Kidney (tissue), 13 donors: ENCODE measurements at regions not wholly inside any gene's neighbourhood (a gene's known extent, or its start where the extent isn't known, plus 50 kb on each side); places are given as distances from the start of the nearest gene placed in this dataset.

ENCODE experiments used
- DNase-seq, 5 donors: peaks; one replicate each; pipeline ENCODE4 v3.0.0-alpha.2; 2013 to 2020
- FAIRE-seq: peaks from 2 replicates; lab custom pipeline; 2012; peaks lifted over from hg19 to GRCh38; lab: Jason Lieb, UNC
- H3K27ac ChIP-seq, 2 donors: one replicate each; pipeline ENCODE4 v1.7.0; 2013; ENCODE audit warnings: low read depth in 2 of 2, low read length in 2 of 2, inconsistent platforms in 1 of 2
- H3K27me3 ChIP-seq: one replicate; pipeline ENCODE4 v1.7.1; 2013; ENCODE audit warnings: low read length, inconsistent platforms; ENCODE audit not compliant: control insufficient read depth, insufficient read depth
- H3K36me3 ChIP-seq, 3 donors: one replicate each; pipeline versions ENCODE4 v1.7.0 to v1.7.1; 2013; ENCODE audit warnings: low read length in 3 of 3, control low read depth in 1 of 3, inconsistent platforms in 1 of 3; ENCODE audit not compliant: insufficient read depth in 3 of 3, control insufficient read depth in 2 of 3
- H3K4me1 ChIP-seq, 3 donors: one replicate each; pipeline versions ENCODE4 v1.7.0 to v1.7.1; 2013; ENCODE audit warnings: low read length in 3 of 3, inconsistent platforms in 1 of 3, low read depth in 1 of 3; ENCODE audit not compliant: control insufficient read depth in 2 of 3, insufficient read depth in 2 of 3
- H3K4me3 ChIP-seq, 3 donors: one replicate each; pipeline versions ENCODE4 v1.7.0 to v1.8.1; 2013; ENCODE audit warnings: low read length in 3 of 3, control low read depth in 1 of 3, inconsistent platforms in 1 of 3
- H3K9ac ChIP-seq, 3 donors: one replicate each; pipeline versions ENCODE4 v1.7.0 to v1.7.1; 2013; ENCODE audit warnings: low read length in 3 of 3, control low read depth in 1 of 3, inconsistent platforms in 1 of 3
- H3K9me3 ChIP-seq, 3 donors: one replicate each; pipeline versions ENCODE4 v1.7.0 to v1.7.1; 2013; ENCODE audit warnings: low read length in 3 of 3, control low read depth in 1 of 3, inconsistent platforms in 1 of 3; ENCODE audit not compliant: control insufficient read depth in 2 of 3, insufficient read depth in 1 of 3
- CTCF ChIP-seq: IDR thresholded peaks from 3 replicates; pipeline ENCODE4 v1.5.1; 2012; ENCODE audit warnings: mild to moderate bottlenecking, moderate library complexity, borderline replicate concordance; ENCODE audit not compliant: insufficient read depth; ENCODE audit errors: extremely low read depth
- intact Hi-C: fragments of 100-400 bp; cut with DNase I; formaldehyde crosslinking; loops from one replicate; pipeline ENCODE4 v1.11.1; 2022
- donor health status: control.
- donor health status: control.
- donor health status: control.
- donor health status: control.
- donor health status: control.
- donor health status: DM: yes; HTN: yes; CAD: no.
- donor health status: Normal renal cell carcinoma (clear cell type).

DNA sequence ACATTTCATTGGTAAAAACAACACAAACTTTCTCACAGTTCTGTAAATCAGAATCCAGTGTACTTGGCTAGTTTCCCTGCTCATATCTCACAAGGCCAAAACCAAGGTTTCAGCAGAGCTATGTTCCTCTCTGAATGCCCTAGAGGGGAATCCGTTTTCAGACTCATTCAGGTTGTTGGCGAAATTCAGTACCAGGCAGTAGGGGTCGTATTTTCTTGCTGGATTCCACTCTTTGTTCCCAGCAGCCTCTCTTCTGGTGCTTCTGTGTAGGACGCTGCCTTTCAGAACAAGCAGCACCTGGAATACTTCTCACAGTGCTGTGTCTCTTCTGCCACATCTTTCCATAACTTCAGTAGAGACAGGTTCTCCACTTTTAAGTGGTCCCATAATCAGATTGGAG, 351.9 kb downstream of the PCDH18 start:
- DNase-seq = no peak
- Histone ChIP-seq H3K4me1 (no peaks in the 10 kb centered on the region), H3K27ac (no peak overlapping the region), H3K9me3 (no peaks in the 10 kb centered on the region), H3K27me3 (no peaks in the 10 kb centered on the region), H3K36me3 (no peaks in the 10 kb centered on the region), H3K9ac (no peak overlapping the region), H3K4me3 (no peak overlapping the region)
- no peak for FAIRE-seq
- TF ChIP-seq CTCF = no peak
- intact Hi-C loops = no loop called here

- no peak for FAIRE-seq
- Histone ChIP-seq H3K4me3 (no peak overlapping the region), H3K36me3 (no peaks in the 10 kb centered on the region), H3K27ac (no peak overlapping the region), H3K9me3 (no peaks in the 10 kb centered on the region), H3K9ac (no peak overlapping the region), H3K4me1 (no peaks in the 10 kb centered on the region), H3K27me3 (no peaks in the 10 kb centered on the region)
- intact Hi-C loops = no loop called here
- DNase-seq = no peak
- no peak for TF ChIP-seq CTCF
Observed at GRCh38 chr4:137156807-137157206, 375.5 kb downstream of the PCDH18 start.

DNA sequence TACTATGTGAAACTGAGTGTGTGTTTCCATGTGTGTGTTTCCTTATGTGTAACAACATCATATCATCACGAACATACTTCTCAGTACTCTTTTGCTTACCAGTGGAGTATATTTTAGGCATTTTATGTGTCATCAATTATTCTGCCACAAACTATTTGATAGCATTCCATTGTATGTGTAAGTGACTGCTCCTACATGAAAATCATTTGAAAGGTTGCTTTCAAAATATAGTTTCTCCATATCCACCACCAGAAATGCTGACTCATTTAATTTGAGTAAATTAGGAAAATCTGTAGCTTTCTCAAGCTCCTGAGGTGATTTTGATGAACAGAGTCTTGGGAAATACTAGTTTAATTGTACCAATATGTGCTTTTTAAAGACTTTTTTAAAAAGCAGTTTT, 376.2 kb downstream of the PCDH18 start:
- no peak for FAIRE-seq
- H3K36me3 ChIP-seq = no peaks in the 10 kb centered on the region
- intact Hi-C loops = no loop called here
- H3K4me1 ChIP-seq = no peaks in the 10 kb centered on the region
- TF ChIP-seq CTCF = no peak
- H3K27ac ChIP-seq = no peak overlapping the region
- H3K4me3 ChIP-seq = no peak overlapping the region
- no peak for DNase-seq
- H3K9me3 ChIP-seq = no peaks in the 10 kb centered on the region
- no peaks in the 10 kb centered on the region for H3K27me3 ChIP-seq
- H3K9ac ChIP-seq = no peak overlapping the region

DNA sequence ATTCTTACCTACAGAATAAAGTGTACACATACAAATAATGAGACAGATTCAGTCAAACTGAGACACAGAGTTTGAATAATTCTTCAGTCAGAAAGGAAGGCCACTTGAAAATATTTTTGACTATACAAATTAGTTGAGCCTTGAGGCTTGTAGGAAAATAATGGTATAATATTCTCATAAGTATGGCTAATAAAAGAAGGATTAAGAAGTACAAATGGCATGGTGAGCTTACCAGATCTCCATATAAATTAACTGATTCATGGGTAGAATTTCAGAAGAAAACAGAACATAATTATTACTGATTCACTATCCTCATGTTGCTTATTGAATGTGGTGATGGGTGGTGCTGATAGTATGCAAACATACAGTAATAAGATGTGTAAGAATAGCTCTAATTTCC, 401.1 kb downstream of the PCDH18 start:
- Histone ChIP-seq H3K4me1 (no peaks in the 10 kb centered on the region), H3K4me3 (no peak overlapping the region), H3K36me3 (no peaks in the 10 kb centered on the region), H3K27ac (no peak overlapping the region), H3K27me3 (no peaks in the 10 kb centered on the region), H3K9me3 (no peaks in the 10 kb centered on the region), H3K9ac (no peak overlapping the region)
- DNase-seq (no peak), FAIRE-seq (no peak)
- intact Hi-C loops = no loop called here
- no peak for TF ChIP-seq CTCF
